Neural progenitor cell (in vitro differentiated cells): ENCODE measurements at regions not wholly inside any gene's neighbourhood (a gene's known extent, or its start where the extent isn't known, plus 50 kb on each side); places are given as distances from the start of the nearest gene placed in this dataset.

ENCODE experiments used
- DNase-seq: peaks from one replicate; pipeline ENCODE4 v3.0.0-alpha.2; 2016; ENCODE audit warnings: low spot score
- H2AFZ ChIP-seq: fragments of 200-600 bp; sonication (generic); replicated peaks from 2 replicates; pipeline ENCODE4 v1.6.1; 2016; ENCODE audit warnings: antibody characterized with exemption
- H3F3A ChIP-seq: fragments of 200-600 bp; sonication (generic); 2 replicates; pipeline ENCODE4 v1.6.1; 2016; ENCODE audit warnings: antibody characterized with exemption, low read depth
- H3K27ac ChIP-seq: fragments of 200-600 bp; sonication (generic); 2 replicates; pipeline ENCODE4 v1.5.1; 2016; ENCODE audit warnings: mild to moderate bottlenecking
- H3K27me3 ChIP-seq: fragments of 200-600 bp; sonication (generic); 2 replicates; pipeline ENCODE4 v1.6.1; 2016; ENCODE audit warnings: mild to moderate bottlenecking, moderate library complexity
- H3K36me3 ChIP-seq: fragments of 200-600 bp; sonication (generic); 2 replicates; pipeline ENCODE4 v1.5.1; 2016
- H3K4me1 ChIP-seq: fragments of 200-600 bp; sonication (generic); 2 replicates; pipeline ENCODE4 v1.6.1; 2016; ENCODE audit warnings: mixed run types
- H3K4me2 ChIP-seq: fragments of 200-600 bp; sonication (generic); 2 replicates; pipeline ENCODE4 v1.6.1; 2016
- H3K4me3 ChIP-seq: fragments of 200-600 bp; sonication (generic); 2 replicates; pipeline ENCODE4 v1.5.1; 2016
- H3K79me2 ChIP-seq: fragments of 200-600 bp; sonication (generic); 2 replicates; pipeline ENCODE4 v1.6.1; 2016; ENCODE audit warnings: low read depth
- H3K9ac ChIP-seq: fragments of 200-600 bp; sonication (generic); 2 replicates; pipeline ENCODE4 v1.6.1; 2016
- H3K9me3 ChIP-seq: fragments of 200-600 bp; sonication (generic); 2 replicates; pipeline ENCODE4 v1.5.1; 2016; ENCODE audit warnings: low read depth
- H4K20me1 ChIP-seq: fragments of 200-600 bp; sonication (generic); 2 replicates; pipeline ENCODE4 v1.6.1; 2016; ENCODE audit warnings: low read depth
- H3K27ac Mint-ChIP-seq: 3 replicates; pipeline ENCODE4 v1.8.0; 2021; ENCODE audit warnings: mixed read lengths
- H3K27me3 Mint-ChIP-seq: 2 replicates; pipeline ENCODE4 v1.8.0; 2022; ENCODE audit warnings: low read depth, mild to moderate bottlenecking, inconsistent platforms, moderate library complexity, mixed read lengths; ENCODE audit not compliant: insufficient read depth
- H3K36me3 Mint-ChIP-seq: 3 replicates; pipeline ENCODE4 v1.8.0; 2021; ENCODE audit warnings: mixed read lengths
- H3K4me1 Mint-ChIP-seq: 3 replicates; pipeline ENCODE4 v1.8.0; 2021; ENCODE audit warnings: mixed read lengths
- H3K4me3 Mint-ChIP-seq: 3 replicates; pipeline ENCODE4 v1.8.0; 2021; ENCODE audit warnings: mild to moderate bottlenecking, moderate library complexity, mixed read lengths
- H3K9me3 Mint-ChIP-seq: 3 replicates; pipeline ENCODE4 v1.8.0; 2020; ENCODE audit warnings: mixed read lengths
- CTCF ChIP-seq: fragments of 200-600 bp; sonication (generic); IDR thresholded peaks from 2 replicates; pipeline ENCODE4 v1.5.1; 2017; ENCODE audit warnings: antibody characterized with exemption, mild to moderate bottlenecking
- EZH2 ChIP-seq: fragments of 200-600 bp; sonication (generic); IDR thresholded peaks from 2 replicates; pipeline ENCODE4 v1.6.1; 2017; ENCODE audit warnings: antibody characterized with exemption, mild to moderate bottlenecking, moderate library complexity
- EZH2phosphoT487 ChIP-seq: fragments of 200-600 bp; sonication (generic); IDR thresholded peaks from 2 replicates; pipeline ENCODE4 v1.6.1; 2017; ENCODE audit warnings: antibody characterized with exemption

- Mint-ChIP-seq H3K4me3 (no peak overlapping the region), H3K4me1 (no peaks in the 10 kb centered on the region), H3K27ac (no peak overlapping the region), H3K27me3 (no peaks in the 10 kb centered on the region), H3K36me3 (no peaks in the 10 kb centered on the region), H3K9me3 (no peaks in the 10 kb centered on the region)
- no peak for DNase-seq
- H4K20me1 ChIP-seq, result no peaks in the 10 kb centered on the region
- H3K4me1 ChIP-seq, result no peaks in the 10 kb centered on the region
- no peaks in the 10 kb centered on the region for H3K27me3 ChIP-seq
- H3K9me3 ChIP-seq, result no peaks in the 10 kb centered on the region
- TF ChIP-seq EZH2 (no peak), EZH2phosphoT487 (no peak), CTCF (no peak)
- H2AFZ ChIP-seq, result no peak overlapping the region
- H3K4me2 ChIP-seq, result no peak overlapping the region
- H3K36me3 ChIP-seq, result no peaks in the 10 kb centered on the region
- no peak overlapping the region for H3K27ac ChIP-seq
- H3K4me3 ChIP-seq, result no peak overlapping the region
- H3K79me2 ChIP-seq, result no peaks in the 10 kb centered on the region
- no peak overlapping the region for H3K9ac ChIP-seq
- H3F3A ChIP-seq, result no peaks in the 10 kb centered on the region
Measured at GRCh38 chr17:52660692-52661091, 502.2 kb upstream of the CA10 start.

- Mint-ChIP-seq H3K4me1 (no peaks in the 10 kb centered on the region), H3K27me3 (no peaks in the 10 kb centered on the region), H3K9me3 (no peaks in the 10 kb centered on the region), H3K4me3 (no peak overlapping the region), H3K36me3 (no peaks in the 10 kb centered on the region), H3K27ac (no peak overlapping the region)
- no peaks in the 10 kb centered on the region for H3K36me3 ChIP-seq
- no peaks in the 10 kb centered on the region for H3K27me3 ChIP-seq
- no peak overlapping the region for H3K4me3 ChIP-seq
- H3K9ac ChIP-seq, result no peak overlapping the region
- H3K79me2 ChIP-seq, result no peaks in the 10 kb centered on the region
- no peaks in the 10 kb centered on the region for H3F3A ChIP-seq
- TF ChIP-seq EZH2phosphoT487 (no peak), CTCF (no peak), EZH2 (no peak)
- H3K27ac ChIP-seq, result no peak overlapping the region
- no peak overlapping the region for H3K4me2 ChIP-seq
- H3K9me3 ChIP-seq, result no peaks in the 10 kb centered on the region
- DNase-seq, result no peak
- H4K20me1 ChIP-seq, result no peaks in the 10 kb centered on the region
- no peak overlapping the region for H2AFZ ChIP-seq
- H3K4me1 ChIP-seq, result no peaks in the 10 kb centered on the region
Measured at GRCh38 chr17:52653014-52653413, 494.5 kb upstream of the CA10 start.

GRCh38 chr17:52648995-52649394 lies 490.5 kb upstream of the CA10 start:
- no peak overlapping the region for H3K27ac ChIP-seq
- no peaks in the 10 kb centered on the region for H3K27me3 ChIP-seq
- H3K27ac Mint-ChIP-seq, result no peak overlapping the region
- no peaks in the 10 kb centered on the region for H3K4me1 Mint-ChIP-seq
- no peak for DNase-seq
- no peaks in the 10 kb centered on the region for H3K4me1 ChIP-seq
- TF ChIP-seq EZH2 (no peak), EZH2phosphoT487 (no peak), CTCF (no peak)
- no peaks in the 10 kb centered on the region for H3K9me3 ChIP-seq
- H3K36me3 ChIP-seq, result no peaks in the 10 kb centered on the region
- no peak overlapping the region for H3K4me3 ChIP-seq
- no peaks in the 10 kb centered on the region for H3K9me3 Mint-ChIP-seq
- H3F3A ChIP-seq, result no peaks in the 10 kb centered on the region
- H3K27me3 Mint-ChIP-seq, result no peaks in the 10 kb centered on the region
- H3K9ac ChIP-seq, result no peak overlapping the region
- no peaks in the 10 kb centered on the region for H3K36me3 Mint-ChIP-seq
- H4K20me1 ChIP-seq, result no peaks in the 10 kb centered on the region
- no peaks in the 10 kb centered on the region for H3K79me2 ChIP-seq
- H3K4me3 Mint-ChIP-seq, result no peak overlapping the region
- H3K4me2 ChIP-seq, result no peak overlapping the region
- no peak overlapping the region for H2AFZ ChIP-seq

- no peaks in the 10 kb centered on the region for H4K20me1 ChIP-seq
- H3K27me3 ChIP-seq, result no peaks in the 10 kb centered on the region
- H3K27me3 Mint-ChIP-seq, result no peaks in the 10 kb centered on the region
- no peak overlapping the region for H3K9ac ChIP-seq
- no peak overlapping the region for H3K4me3 Mint-ChIP-seq
- H3K4me1 ChIP-seq, result no peaks in the 10 kb centered on the region
- no peak for DNase-seq
- H3K4me1 Mint-ChIP-seq, result no peaks in the 10 kb centered on the region
- H3K79me2 ChIP-seq, result no peaks in the 10 kb centered on the region
- H3K27ac Mint-ChIP-seq, result no peak overlapping the region
- no peaks in the 10 kb centered on the region for H3K36me3 Mint-ChIP-seq
- H3K9me3 Mint-ChIP-seq, result no peaks in the 10 kb centered on the region
- H2AFZ ChIP-seq, result no peak overlapping the region
- H3K27ac ChIP-seq, result no peak overlapping the region
- H3K4me3 ChIP-seq, result no peak overlapping the region
- no peak for TF ChIP-seq EZH2phosphoT487
- no peak for TF ChIP-seq CTCF
- no peak for TF ChIP-seq EZH2
- no peaks in the 10 kb centered on the region for H3F3A ChIP-seq
- H3K36me3 ChIP-seq, result no peaks in the 10 kb centered on the region
- H3K9me3 ChIP-seq, result no peaks in the 10 kb centered on the region
- H3K4me2 ChIP-seq, result no peak overlapping the region
Measured at GRCh38 chr17:52647411-52647810, 488.9 kb upstream of the CA10 start.
